Pancreas (tissue), 10 donors: ENCODE measurements at regions not wholly inside any gene's neighbourhood (a gene's known extent, or its start where the extent isn't known, plus 50 kb on each side); places are given as distances from the start of the nearest gene placed in this dataset.

Source experiments
- ATAC-seq, 4 donors: fragments of 200-7000 bp; cut with Tn5 transposase; one replicate each; pipeline versions ENCODE4 v1.8.0 to v1.9.1; 2020; ENCODE audit warnings: mild to moderate bottlenecking in 4 of 4, moderate library complexity in 4 of 4
- DNase-seq, 6 donors: peaks; one replicate each; pipeline ENCODE4 v3.0.0-alpha.2; 2020
- FAIRE-seq: peaks from 2 replicates; lab custom pipeline; 2012; peaks lifted over from hg19 to GRCh38; lab: Jason Lieb, UNC
- H3K27ac ChIP-seq, 4 donors: fragments of 200-600 bp; sonication (generic); 1 replicate in 3 of 4; 2 replicates in 1 of 4; pipeline versions ENCODE4 v1.5.0 to v1.8.0; 2020
- H3K27me3 ChIP-seq, 4 donors: fragments of 200-600 bp; one replicate each; pipeline ENCODE4 v1.8.0; 2021
- H3K36me3 ChIP-seq, 3 donors: fragments of 200-600 bp; sonication (generic) in 1 of 3; one replicate each; pipeline versions ENCODE4 v1.5.0 to v1.8.0; 2020 to 2021
- H3K4me1 ChIP-seq, 3 donors: fragments of 200-600 bp; one replicate each; pipeline ENCODE4 v1.8.0; 2021
- H3K4me3 ChIP-seq, 4 donors: fragments of 200-600 bp; sonication (generic) in 2 of 4; one replicate each; pipeline versions ENCODE4 v1.5.0 to v1.8.0; 2020 to 2021
- H3K9me3 ChIP-seq, 4 donors: fragments of 200-600 bp; one replicate each; pipeline ENCODE4 v1.8.0; 2021
- CTCF ChIP-seq, 4 donors: fragments of 200-600 bp; sonication (generic) in 3 of 4; IDR thresholded peaks; one replicate each; pipeline versions ENCODE4 v1.5.0 to v1.8.0; 2021; ENCODE audit warnings: antibody characterized with exemption in 4 of 4
- WGBS, 2 donors: extraction: QIAGEN DNeasy Blood & Tissue Kit; methylation state at CpG; one replicate each; pipeline ENCODE4 v1.1.7; 2013; 5-methylcytosine and 5-hydroxymethylcytosine counted together
- intact Hi-C, 3 donors: fragments of 100-400 bp; cut with DNase I; formaldehyde crosslinking; loops; one replicate each; pipeline versions ENCODE4 v1.11.1 to v1.14.2; 2022
- donor health status: healthy with polysubstance abuse.
- donor health status: DM: no; HTN: no; CAD: no; lungs with moderate emphysema.
- donor health status: DM: no; HTN: no; CAD: no.
- donor health status: control.
- donor health status: control.
- donor health status: Bipolar disorder and iron deficiency.
- donor health status: DM: yes; HTN: yes; CAD: no.
- donor health status: DM: no; HTN: no; CAD: no.
- donor health status: DM: no; HTN: no; CAD: no.
- donor health status: DM: yes; HTN: yes; CAD: no.

GRCh38 chr17:79671085-79671694 lies 59.6 kb upstream of the ENPP7 start:
- DNase-seq: peak in 1 of 6 donors; percentile 29
- H3K27ac ChIP-seq: no peak overlapping the region
- H3K9me3 ChIP-seq: no peaks in the 10 kb centered on the region
- no peak for TF ChIP-seq CTCF (IDR thresholded peaks at IDR 0.05)
- H3K4me3 ChIP-seq: no peak overlapping the region
- no peaks in the 10 kb centered on the region for H3K27me3 ChIP-seq
- H3K36me3 ChIP-seq: no peaks in the 10 kb centered on the region
- no peaks in the 10 kb centered on the region for H3K4me1 ChIP-seq
- intact Hi-C loops: no loop called here
- ATAC-seq: no peak
- FAIRE-seq: no peak
- 28 to 35% methylated on average over 13 of the region's 13 CpGs for WGBS, 2 donors

GRCh38 chr17:79670537-79671084 lies 59.8 kb upstream of the RBFOX3 start:
- no peak for FAIRE-seq
- DNase-seq: no peak
- ATAC-seq: no peak

GRCh38 chr17:79669861-79670260 lies 59.0 kb upstream of the RBFOX3 start:
- intact Hi-C loops: no loop called here
- H3K4me3 ChIP-seq: no peak overlapping the region
- peaks cover 0 to 8% (median 0%) of the 10 kb centered on the region in 3 donors for H3K4me1 ChIP-seq
- no peaks in the 10 kb centered on the region for H3K36me3 ChIP-seq
- no peaks in the 10 kb centered on the region for H3K27me3 ChIP-seq
- DNase-seq (no peak), ATAC-seq (no peak), FAIRE-seq (no peak)
- TF ChIP-seq CTCF (IDR thresholded peaks at IDR 0.05): no peak
- H3K9me3 ChIP-seq: no peaks in the 10 kb centered on the region
- WGBS, 2 donors: 25 to 41% methylated on average over 4 of the region's 4 CpGs
- H3K27ac ChIP-seq: no peak overlapping the region

More at GRCh38 chr17:79670537-79671084, 59.8 kb upstream of the RBFOX3 start:
- Histone ChIP-seq H3K4me1 (peaks cover 0 to 3% (median 0%) of the 10 kb centered on the region in 3 donors), H3K36me3 (no peaks in the 10 kb centered on the region), H3K27me3 (no peaks in the 10 kb centered on the region), H3K27ac (no peak overlapping the region), H3K9me3 (no peaks in the 10 kb centered on the region), H3K4me3 (no peak overlapping the region)
- no peak for TF ChIP-seq CTCF (IDR thresholded peaks at IDR 0.05)
- 42 to 48% methylated on average over 15 of the region's 15 CpGs for WGBS, 2 donors
- intact Hi-C loops: no loop called here

GRCh38 chr17:79668344-79669250 lies 57.7 kb upstream of the RBFOX3 start:
- FAIRE-seq (no peak), DNase-seq (peak in 1 of 6 donors; percentile 30), ATAC-seq (no peak)
- Histone ChIP-seq H3K4me1 (peaks cover 0 to 8% (median 0%) of the 10 kb centered on the region in 3 donors), H3K27me3 (no peaks in the 10 kb centered on the region), H3K4me3 (no peak overlapping the region), H3K27ac (no peak overlapping the region), H3K36me3 (no peaks in the 10 kb centered on the region), H3K9me3 (no peaks in the 10 kb centered on the region)
- WGBS, 2 donors: 51 to 67% methylated on average over 14 to 17 of the region's 17 CpGs
- intact Hi-C loops: no loop called here
- TF ChIP-seq CTCF (IDR thresholded peaks at IDR 0.05): no peak
